B cell (primary cell): ENCODE measurements at regions not wholly inside any gene's neighbourhood (a gene's known extent, or its start where the extent isn't known, plus 50 kb on each side); places are given as distances from the start of the nearest gene placed in this dataset.
"Not testable (repeated sequence)": the region's sequence is repeated elsewhere in the genome, so short reads cannot be mapped to it uniquely, and the experiment has no call there.

Source experiments
- ATAC-seq: fragments of 200-7000 bp; cut with Tn5 transposase; one replicate; pipeline ENCODE4 v1.10.0; 2021; ENCODE audit warnings: low read depth, mild to moderate bottlenecking, moderate number of reproducible peaks, moderate library complexity
- CTCF ChIA-PET: fragments of 350-600 bp; sonication (Branson Sonifier 250); formaldehyde crosslinking; loops from one replicate; lab custom pipeline; 2021; ENCODE audit warnings: antibody characterized with exemption, inconsistent platforms; lab: Charles Lee
- POLR2A ChIA-PET: fragments of 350-600 bp; sonication (Branson Sonifier 250); formaldehyde crosslinking; loops from one replicate; lab custom pipeline; 2021; ENCODE audit warnings: antibody characterized with exemption; lab: Charles Lee
- DNase-seq: peaks from one replicate; pipeline ENCODE4 v3.0.0; 2013
- H2AFZ ChIP-seq: 2 replicates; pipeline ENCODE4 v1.6.1; 2012; ENCODE audit warnings: mild to moderate bottlenecking, low read depth, low read length; ENCODE audit not compliant: insufficient read depth, poor library complexity, severe bottlenecking
- H3K27ac ChIP-seq, 2 donors: 1 replicate in 1 of 2; 2 replicates in 1 of 2; pipeline ENCODE4 v1.5.1; 2012 to 2013; ENCODE audit warnings: low read length in 2 of 2, mild to moderate bottlenecking in 2 of 2, moderate library complexity in 1 of 2
- H3K27me3 ChIP-seq, 4 experiments: fragments of 200-600 bp in 1 of 4; sonication (generic) in 1 of 4; replicated peaks in 1 of 4; 1 replicate in 2 of 4; 2 replicates in 2 of 4; pipeline versions ENCODE4 v1.6.1 to v1.7.0; 2013 to 2016; ENCODE audit warnings: low read length in 3 of 4, mild to moderate bottlenecking in 2 of 4, mixed read lengths in 1 of 4, moderate library complexity in 1 of 4; ENCODE audit not compliant: insufficient read depth in 4 of 4, control insufficient read depth in 3 of 4; ENCODE audit errors: control extremely low read depth in 1 of 4
- H3K36me3 ChIP-seq, 2 experiments: replicated peaks in 1 of 2; 1 replicate in 1 of 2; 2 replicates in 1 of 2; pipeline versions ENCODE4 v1.6.1 to v1.7.1; 2013; ENCODE audit warnings: low read length in 1 of 2; ENCODE audit not compliant: insufficient read depth in 2 of 2, control insufficient read depth in 1 of 2; ENCODE audit errors: control extremely low read depth in 1 of 2, extremely low read depth in 1 of 2
- H3K4me1 ChIP-seq, 2 donors: fragments of 200-600 bp in 1 of 2; sonication (generic) in 1 of 2; 1 replicate in 1 of 2; 2 replicates in 1 of 2; pipeline versions ENCODE4 v1.5.1 to v1.6.1; 2013 to 2017; ENCODE audit warnings: low read length in 2 of 2; ENCODE audit not compliant: control insufficient read depth in 2 of 2, insufficient read depth in 2 of 2
- H3K4me2 ChIP-seq: replicated peaks from 2 replicates; pipeline ENCODE3; 2012; ENCODE audit warnings: mild to moderate bottlenecking, low read depth, low read length; ENCODE audit not compliant: poor library complexity, severe bottlenecking
- H3K4me3 ChIP-seq, 5 experiments: fragments of 200-600 bp in 1 of 5; sonication (generic) in 1 of 5; 1 replicate in 3 of 5; 2 replicates in 2 of 5; pipeline versions ENCODE4 v1.5.1 to v1.7.0; 2011 to 2016; ENCODE audit warnings: low read length in 4 of 5, mild to moderate bottlenecking in 4 of 5, low read depth in 2 of 5, control low read depth in 1 of 5, moderate library complexity in 1 of 5; ENCODE audit not compliant: insufficient read depth in 1 of 5; ENCODE audit errors: control extremely low read depth in 1 of 5, extremely low read depth in 1 of 5
- H3K79me2 ChIP-seq: fragments of 200-600 bp; sonication (generic); one replicate; pipeline ENCODE4 v1.6.0; 2016; ENCODE audit warnings: low read length; ENCODE audit not compliant: control insufficient read depth, insufficient read depth
- H3K9ac ChIP-seq: fragments of 200-600 bp; sonication (generic); 2 replicates; pipeline ENCODE4 v1.6.1; 2017; ENCODE audit warnings: mild to moderate bottlenecking, low read length, moderate library complexity
- H3K9me3 ChIP-seq, 3 donors: one replicate each; pipeline versions ENCODE4 v1.6.1 to v1.7.1; 2013; ENCODE audit warnings: low read length in 2 of 3; ENCODE audit not compliant: control insufficient read depth in 2 of 3, insufficient read depth in 1 of 3; ENCODE audit errors: control extremely low read depth in 1 of 3
- H4K20me1 ChIP-seq: 2 replicates; pipeline ENCODE4 v1.6.0; 2012; ENCODE audit warnings: mild to moderate bottlenecking, low read length; ENCODE audit not compliant: insufficient read depth, control insufficient read depth, poor library complexity, severe bottlenecking
- H3K27ac Mint-ChIP-seq: one replicate; pipeline ENCODE4 v1.8.0; 2021; ENCODE audit warnings: mixed read lengths
- H3K27me3 Mint-ChIP-seq: one replicate; pipeline ENCODE4 v1.8.0; 2021; ENCODE audit warnings: mixed read lengths
- H3K4me1 Mint-ChIP-seq: one replicate; pipeline ENCODE4 v1.8.0; 2021; ENCODE audit warnings: mixed read lengths
- H3K4me3 Mint-ChIP-seq: one replicate; pipeline ENCODE4 v1.8.0; 2021; ENCODE audit warnings: mixed read lengths
- H3K9me3 Mint-ChIP-seq: one replicate; pipeline ENCODE4 v1.8.0; 2022; ENCODE audit warnings: mixed read lengths; ENCODE audit not compliant: insufficient read depth
- CTCF ChIP-seq: fragments of 200-600 bp; IDR thresholded peaks from one replicate; pipeline ENCODE4 v1.8.0; 2022; ENCODE audit warnings: antibody characterized with exemption, mild to moderate bottlenecking
- EZH2 ChIP-seq: IDR thresholded peaks from 2 replicates; pipeline ENCODE4 v1.6.1; 2012; ENCODE audit warnings: borderline replicate concordance, low read depth, mild to moderate bottlenecking, moderate library complexity, low read length; ENCODE audit not compliant: insufficient read depth, poor library complexity, severe bottlenecking
- WGBS: methylation state at CpG from one replicate; pipeline ENCODE4 v1.1.5; 2013; ENCODE audit warnings: missing lambda C conversion rate; ENCODE audit not compliant: insufficient coverage; 5-methylcytosine and 5-hydroxymethylcytosine counted together
- intact Hi-C: fragments of 100-400 bp; cut with micrococcal nuclease; formaldehyde crosslinking; loops from one replicate; pipeline ENCODE4 v1.10.0; 2022

GRCh38 chr6:114638341-114638740 is 295.5 kb upstream of the HS3ST5 start:
- H3K9me3 ChIP-seq: peaks cover 0 to 3% (median 0%) of the 10 kb centered on the region in 3 donors
- 70% methylated on average over 4 of the region's 4 CpGs for WGBS
- no peak for TF ChIP-seq EZH2
- no peak for TF ChIP-seq CTCF
- no peaks in the 10 kb centered on the region for H3K27me3 ChIP-seq
- H3K9me3 Mint-ChIP-seq: peaks cover 6% of the 10 kb centered on the region
- no peaks in the 10 kb centered on the region for H3K4me1 Mint-ChIP-seq
- H3K4me1 ChIP-seq: no peaks in the 10 kb centered on the region
- CTCF ChIA-PET: no interaction called here
- no peak overlapping the region for H3K4me3 ChIP-seq
- H3K9ac ChIP-seq: no peak overlapping the region
- intact Hi-C loops: no loop called here
- no peaks in the 10 kb centered on the region for H3K27me3 Mint-ChIP-seq
- no peak overlapping the region for H3K4me2 ChIP-seq
- H4K20me1 ChIP-seq: no peaks in the 10 kb centered on the region
- DNase-seq (no peak), ATAC-seq (no peak)
- H2AFZ ChIP-seq: no peak overlapping the region
- no peak overlapping the region for H3K27ac ChIP-seq
- H3K4me3 Mint-ChIP-seq: no peak overlapping the region
- POLR2A ChIA-PET: no interaction called here
- H3K36me3 ChIP-seq: no peaks in the 10 kb centered on the region
- H3K27ac Mint-ChIP-seq: no peak overlapping the region
- no peaks in the 10 kb centered on the region for H3K79me2 ChIP-seq

- ATAC-seq: no peak
- H3K27ac Mint-ChIP-seq: no peak overlapping the region
- H3K4me3 Mint-ChIP-seq: no peak overlapping the region
- no peaks in the 10 kb centered on the region for H3K36me3 ChIP-seq
- H3K9me3 Mint-ChIP-seq: peaks cover 6% of the 10 kb centered on the region
- ChIA-PET CTCF (no interaction called here), POLR2A (no interaction called here)
- H3K79me2 ChIP-seq: no peaks in the 10 kb centered on the region
- peaks cover 0 to 6% (median 0%) of the 10 kb centered on the region in 3 donors for H3K9me3 ChIP-seq
- no peak overlapping the region for H2AFZ ChIP-seq
- no peaks in the 10 kb centered on the region for H3K27me3 ChIP-seq
- H3K4me2 ChIP-seq: no peak overlapping the region
- no peaks in the 10 kb centered on the region for H4K20me1 ChIP-seq
- intact Hi-C loops: no loop called here
- DNase-seq: no peak
- H3K27ac ChIP-seq: no peak overlapping the region
- no peaks in the 10 kb centered on the region for H3K4me1 ChIP-seq
- no peaks in the 10 kb centered on the region for H3K27me3 Mint-ChIP-seq
- H3K4me3 ChIP-seq: no peak overlapping the region
- TF ChIP-seq EZH2 (no peak), CTCF (no peak)
- H3K9ac ChIP-seq: no peak overlapping the region
- no peaks in the 10 kb centered on the region for H3K4me1 Mint-ChIP-seq
Measured at GRCh38 chr6:114634016-114634415, 291.2 kb upstream of the HS3ST5 start.

- intact Hi-C loops, ATAC-seq: not testable (repeated sequence)
Measured at GRCh38 chr6:114626226-114626625, 283.4 kb upstream of the HS3ST5 start.

More at GRCh38 chr6:114626226-114626625, 283.4 kb upstream of the HS3ST5 start:
- H3K4me3 ChIP-seq, H3K9me3 Mint-ChIP-seq, DNase-seq, H2AFZ ChIP-seq, H3K36me3 ChIP-seq, H3K4me1 Mint-ChIP-seq, H3K4me3 Mint-ChIP-seq, H4K20me1 ChIP-seq, H3K27ac Mint-ChIP-seq, CTCF ChIA-PET, H3K4me1 ChIP-seq, H3K27ac ChIP-seq, H3K9ac ChIP-seq, POLR2A ChIA-PET, H3K9me3 ChIP-seq, H3K27me3 ChIP-seq, H3K27me3 Mint-ChIP-seq, H3K4me2 ChIP-seq, H3K79me2 ChIP-seq: not testable (repeated sequence)
- WGBS: no CpG with 5 or more reads among the region's 1 CpG
